HEK293 (cell line): ENCODE measurements at regions not wholly inside any gene's neighbourhood (a gene's known extent, or its start where the extent isn't known, plus 50 kb on each side); places are given as distances from the start of the nearest gene placed in this dataset.

Experiments used
- CTCF ChIA-PET: fragments of 350-600 bp; formaldehyde crosslinking; extraction: SDS; loops from one replicate; lab custom pipeline; 2021; ENCODE audit warnings: antibody characterized with exemption; lab: Yijun Ruan, JAX
- POLR2A ChIA-PET: fragments of 300-600 bp; formaldehyde crosslinking; extraction: SDS; loops from one replicate; lab custom pipeline; 2020; ENCODE audit warnings: antibody characterized with exemption, inconsistent platforms; lab: Yijun Ruan, JAX
- H3K27ac ChIP-seq: fragments of 200-500 bp; sonication (Bioruptor generic); 2 replicates; pipeline ENCODE4 v1.5.1; 2014; ENCODE audit warnings: low read depth, low read length, control low read depth, inconsistent platforms; ENCODE audit errors: extremely low read depth
- H3K36me3 ChIP-seq, 2 experiments: fragments of 200-500 bp in 1 of 2; sonication (Bioruptor generic) in 1 of 2; 1 replicate in 1 of 2; 2 replicates in 1 of 2; pipeline ENCODE4 v1.5.1; 2014 to 2017; ENCODE audit warnings: inconsistent platforms in 2 of 2, low read length in 2 of 2; ENCODE audit not compliant: control insufficient read depth in 2 of 2, insufficient read depth in 1 of 2
- H3K4me1 ChIP-seq: fragments of 200-500 bp; sonication (Bioruptor generic); 2 replicates; pipeline ENCODE4 v1.5.1; 2014; ENCODE audit warnings: mild to moderate bottlenecking, low read length, inconsistent platforms; ENCODE audit not compliant: control insufficient read depth, insufficient read depth
- H3K4me3 ChIP-seq: 2 replicates; pipeline ENCODE4 v1.5.1; 2011; ENCODE audit warnings: low read depth, mild to moderate bottlenecking, control low read depth, low read length, moderate library complexity
- H3K9me3 ChIP-seq: fragments of 200-500 bp; sonication (Bioruptor generic); 2 replicates; pipeline ENCODE4 v1.5.1; 2014; ENCODE audit warnings: low read depth, low read length, inconsistent platforms; ENCODE audit not compliant: control insufficient read depth, insufficient read depth
- IKZF3 ChIP-seq: fragments of 450-650 bp; IDR thresholded peaks from 2 replicates; pipeline ENCODE4 v1.5.0; 2018; ENCODE audit warnings: missing biosample characterization, mild to moderate bottlenecking, missing genetic modification characterization, moderate library complexity
- PATZ1 ChIP-seq: fragments of 450-650 bp; formaldehyde crosslinking; IDR thresholded peaks from 2 replicates; pipeline ENCODE4 v1.5.1; 2016; ENCODE audit warnings: missing biosample characterization, missing genetic modification characterization
- SALL2 ChIP-seq: fragments of 450-650 bp; formaldehyde crosslinking; IDR thresholded peaks from 2 replicates; pipeline ENCODE4 v1.5.0; 2017; ENCODE audit warnings: missing biosample characterization, mild to moderate bottlenecking, missing genetic modification characterization, borderline replicate concordance
- ZNF114 ChIP-seq: fragments of 450-650 bp; formaldehyde crosslinking; IDR thresholded peaks from 2 replicates; pipeline ENCODE4 v1.5.0; 2017; ENCODE audit warnings: missing biosample characterization, missing genetic modification characterization
- ZNF202 ChIP-seq: fragments of 450-650 bp; formaldehyde crosslinking; IDR thresholded peaks from 2 replicates; pipeline ENCODE4 v1.5.1; 2016; ENCODE audit warnings: missing biosample characterization, missing genetic modification characterization, borderline replicate concordance
- ZNF211 ChIP-seq: fragments of 450-650 bp; formaldehyde crosslinking; IDR thresholded peaks from 2 replicates; pipeline ENCODE4 v1.5.1; 2016; ENCODE audit warnings: low read depth, missing biosample characterization, missing genetic modification characterization
- ZNF280C ChIP-seq: fragments of 450-650 bp; formaldehyde crosslinking; IDR thresholded peaks from 2 replicates; pipeline ENCODE4 v1.5.1; 2016; ENCODE audit warnings: missing biosample characterization, missing genetic modification characterization
- ZNF391 ChIP-seq: fragments of 450-650 bp; formaldehyde crosslinking; IDR thresholded peaks from 2 replicates; pipeline ENCODE4 v1.5.1; 2016; ENCODE audit warnings: low read depth, missing biosample characterization, missing genetic modification characterization, borderline replicate concordance
- ZNF404 ChIP-seq: fragments of 450-650 bp; formaldehyde crosslinking; IDR thresholded peaks from 2 replicates; pipeline ENCODE4 v1.5.1; 2017; ENCODE audit warnings: missing biosample characterization, missing genetic modification characterization
- ZNF423 ChIP-seq: fragments of 450-650 bp; formaldehyde crosslinking; IDR thresholded peaks from 2 replicates; pipeline ENCODE4 v1.5.1; 2016; ENCODE audit warnings: missing biosample characterization, missing genetic modification characterization
- ZNF530 ChIP-seq: fragments of 450-650 bp; formaldehyde crosslinking; IDR thresholded peaks from 2 replicates; pipeline ENCODE4 v1.5.1; 2016; ENCODE audit warnings: low read depth, missing biosample characterization, missing genetic modification characterization
- ZNF596 ChIP-seq: fragments of 450-650 bp; IDR thresholded peaks from 2 replicates; pipeline ENCODE4 v1.5.0; 2018; ENCODE audit warnings: missing biosample characterization, mild to moderate bottlenecking, missing genetic modification characterization, moderate library complexity
- ZNF610 ChIP-seq: fragments of 450-650 bp; formaldehyde crosslinking; IDR thresholded peaks from 2 replicates; pipeline ENCODE4 v1.5.1; 2016; ENCODE audit warnings: missing biosample characterization, missing genetic modification characterization, borderline replicate concordance
- ZNF664 ChIP-seq: fragments of 450-650 bp; formaldehyde crosslinking; IDR thresholded peaks from 2 replicates; pipeline ENCODE4 v1.5.1; 2016; ENCODE audit warnings: missing biosample characterization, missing genetic modification characterization
- ZNF843 ChIP-seq: fragments of 450-650 bp; formaldehyde crosslinking; IDR thresholded peaks from 2 replicates; pipeline ENCODE4 v1.5.1; 2016; ENCODE audit warnings: missing biosample characterization, missing genetic modification characterization
- ZSCAN5A ChIP-seq: fragments of 450-650 bp; formaldehyde crosslinking; IDR thresholded peaks from 2 replicates; pipeline ENCODE4 v1.5.1; 2016; ENCODE audit warnings: missing biosample characterization, missing genetic modification characterization
- TF ChIP-seq, protein P1 (sequence below): fragments of 450-650 bp; formaldehyde crosslinking; IDR thresholded peaks from 2 replicates; pipeline ENCODE4 v1.5.1; 2016; ENCODE audit warnings: missing biosample characterization, missing genetic modification characterization, low read depth
- TF ChIP-seq, protein P2 (sequence below): fragments of 450-650 bp; formaldehyde crosslinking; conservative IDR thresholded peaks from 2 replicates; pipeline ENCODE4 v1.5.1; 2016; ENCODE audit warnings: low read depth, missing biosample characterization, missing genetic modification characterization
- TF ChIP-seq, protein P3 (sequence below): fragments of 450-650 bp; formaldehyde crosslinking; IDR thresholded peaks from 2 replicates; pipeline ENCODE4 v1.5.1; 2016; ENCODE audit warnings: missing biosample characterization, missing genetic modification characterization

DNA sequence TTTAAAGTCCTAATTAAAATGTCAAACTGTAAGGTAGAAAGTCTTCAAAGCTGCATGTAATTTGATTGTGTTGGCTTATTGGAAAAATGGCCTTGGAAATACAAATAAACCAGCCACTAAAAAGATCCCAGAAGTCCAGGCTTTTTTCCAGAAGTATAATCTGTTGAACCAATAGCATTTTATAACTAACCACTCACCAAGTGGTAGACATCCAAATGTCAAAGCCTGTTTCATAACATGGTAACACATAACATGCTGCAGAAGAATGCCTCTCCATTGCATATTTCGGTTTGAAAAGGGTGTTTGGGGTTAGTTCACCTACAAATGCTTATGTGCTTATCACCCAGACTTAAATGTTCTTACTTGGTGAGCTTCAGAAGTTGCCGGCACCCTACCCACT, 183.7 kb upstream of the DIO2 start:
- Histone ChIP-seq H3K36me3 (no peaks in the 10 kb centered on the region), H3K9me3 (no peaks in the 10 kb centered on the region), H3K4me1 (no peaks in the 10 kb centered on the region), H3K27ac (no peak overlapping the region), H3K4me3 (no peak overlapping the region)
- ChIA-PET CTCF (no interaction called here), POLR2A (no interaction called here)
- TF ChIP-seq ZNF664: no peak
- TF ChIP-seq ZNF280C (tag by site-specific recombination): no peak
- no peak for TF ChIP-seq SALL2 (tag by site-specific recombination)
- TF ChIP-seq ZNF423: no peak
- TF ChIP-seq, protein P1, sequence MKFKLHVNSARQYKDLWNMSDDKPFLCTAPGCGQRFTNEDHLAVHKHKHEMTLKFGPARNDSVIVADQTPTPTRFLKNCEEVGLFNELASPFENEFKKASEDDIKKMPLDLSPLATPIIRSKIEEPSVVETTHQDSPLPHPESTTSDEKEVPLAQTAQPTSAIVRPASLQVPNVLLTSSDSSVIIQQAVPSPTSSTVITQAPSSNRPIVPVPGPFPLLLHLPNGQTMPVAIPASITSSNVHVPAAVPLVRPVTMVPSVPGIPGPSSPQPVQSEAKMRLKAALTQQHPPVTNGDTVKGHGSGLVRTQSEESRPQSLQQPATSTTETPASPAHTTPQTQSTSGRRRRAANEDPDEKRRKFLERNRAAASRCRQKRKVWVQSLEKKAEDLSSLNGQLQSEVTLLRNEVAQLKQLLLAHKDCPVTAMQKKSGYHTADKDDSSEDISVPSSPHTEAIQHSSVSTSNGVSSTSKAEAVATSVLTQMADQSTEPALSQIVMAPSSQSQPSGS (tag by site-specific recombination): no peak
- no peak for TF ChIP-seq ZNF596 (tag by site-specific recombination)
- TF ChIP-seq, protein P2, sequence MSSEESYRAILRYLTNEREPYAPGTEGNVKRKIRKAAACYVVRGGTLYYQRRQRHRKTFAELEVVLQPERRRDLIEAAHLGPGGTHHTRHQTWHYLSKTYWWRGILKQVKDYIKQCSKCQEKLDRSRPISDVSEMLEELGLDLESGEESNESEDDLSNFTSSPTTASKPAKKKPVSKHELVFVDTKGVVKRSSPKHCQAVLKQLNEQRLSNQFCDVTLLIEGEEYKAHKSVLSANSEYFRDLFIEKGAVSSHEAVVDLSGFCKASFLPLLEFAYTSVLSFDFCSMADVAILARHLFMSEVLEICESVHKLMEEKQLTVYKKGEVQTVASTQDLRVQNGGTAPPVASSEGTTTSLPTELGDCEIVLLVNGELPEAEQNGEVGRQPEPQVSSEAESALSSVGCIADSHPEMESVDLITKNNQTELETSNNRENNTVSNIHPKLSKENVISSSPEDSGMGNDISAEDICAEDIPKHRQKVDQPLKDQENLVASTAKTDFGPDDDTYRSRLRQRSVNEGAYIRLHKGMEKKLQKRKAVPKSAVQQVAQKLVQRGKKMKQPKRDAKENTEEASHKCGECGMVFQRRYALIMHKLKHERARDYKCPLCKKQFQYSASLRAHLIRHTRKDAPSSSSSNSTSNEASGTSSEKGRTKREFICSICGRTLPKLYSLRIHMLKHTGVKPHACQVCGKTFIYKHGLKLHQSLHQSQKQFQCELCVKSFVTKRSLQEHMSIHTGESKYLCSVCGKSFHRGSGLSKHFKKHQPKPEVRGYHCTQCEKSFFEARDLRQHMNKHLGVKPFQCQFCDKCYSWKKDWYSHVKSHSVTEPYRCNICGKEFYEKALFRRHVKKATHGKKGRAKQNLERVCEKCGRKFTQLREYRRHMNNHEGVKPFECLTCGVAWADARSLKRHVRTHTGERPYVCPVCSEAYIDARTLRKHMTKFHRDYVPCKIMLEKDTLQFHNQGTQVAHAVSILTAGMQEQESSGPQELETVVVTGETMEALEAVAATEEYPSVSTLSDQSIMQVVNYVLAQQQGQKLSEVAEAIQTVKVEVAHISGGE (tag by site-specific recombination): no peak
- no peak for TF ChIP-seq PATZ1 (tag by site-specific recombination)
- TF ChIP-seq ZNF530: no peak

GRCh38 chr14:80393766-80394165, 182.5 kb upstream of the DIO2 start:
- no peaks in the 10 kb centered on the region for H3K4me1 ChIP-seq
- H3K27ac ChIP-seq: no peak overlapping the region
- POLR2A ChIA-PET: no interaction called here
- H3K36me3 ChIP-seq: no peaks in the 10 kb centered on the region
- CTCF ChIA-PET: no interaction called here
- no peak overlapping the region for H3K4me3 ChIP-seq
- no peaks in the 10 kb centered on the region for H3K9me3 ChIP-seq
- no peak for TF ChIP-seq ZNF114 (tag by site-specific recombination)
- no peak for TF ChIP-seq ZNF404
- TF ChIP-seq ZNF391 (tag by site-specific recombination): no peak
- no peak for TF ChIP-seq ZSCAN5A (tag by site-specific recombination)
- no peak for TF ChIP-seq ZNF843 (tag by site-specific recombination)
- no peak for TF ChIP-seq IKZF3
- TF ChIP-seq, protein P3, sequence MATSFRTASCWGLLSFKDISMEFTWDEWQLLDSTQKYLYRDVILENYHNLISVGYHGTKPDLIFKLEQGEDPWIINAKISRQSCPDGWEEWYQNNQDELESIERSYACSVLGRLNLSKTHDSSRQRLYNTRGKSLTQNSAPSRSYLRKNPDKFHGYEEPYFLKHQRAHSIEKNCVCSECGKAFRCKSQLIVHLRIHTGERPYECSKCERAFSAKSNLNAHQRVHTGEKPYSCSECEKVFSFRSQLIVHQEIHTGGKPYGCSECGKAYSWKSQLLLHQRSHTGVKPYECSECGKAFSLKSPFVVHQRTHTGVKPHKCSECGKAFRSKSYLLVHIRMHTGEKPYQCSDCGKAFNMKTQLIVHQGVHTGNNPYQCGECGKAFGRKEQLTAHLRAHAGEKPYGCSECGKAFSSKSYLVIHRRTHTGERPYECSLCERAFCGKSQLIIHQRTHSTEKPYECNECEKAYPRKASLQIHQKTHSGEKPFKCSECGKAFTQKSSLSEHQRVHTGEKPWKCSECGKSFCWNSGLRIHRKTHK: no peak
- no peak for TF ChIP-seq ZNF202 (tag by site-specific recombination)
- TF ChIP-seq ZNF610: no peak
- no peak for TF ChIP-seq PATZ1 (tag by site-specific recombination)
- no peak for TF ChIP-seq ZNF211 (tag by site-specific recombination)
